ENCODE measurements at regions not wholly inside any gene's neighbourhood (a gene's known extent, or its start where the extent isn't known, plus 50 kb on each side); places are given as distances from the start of the nearest gene placed in this dataset.

DNA sequence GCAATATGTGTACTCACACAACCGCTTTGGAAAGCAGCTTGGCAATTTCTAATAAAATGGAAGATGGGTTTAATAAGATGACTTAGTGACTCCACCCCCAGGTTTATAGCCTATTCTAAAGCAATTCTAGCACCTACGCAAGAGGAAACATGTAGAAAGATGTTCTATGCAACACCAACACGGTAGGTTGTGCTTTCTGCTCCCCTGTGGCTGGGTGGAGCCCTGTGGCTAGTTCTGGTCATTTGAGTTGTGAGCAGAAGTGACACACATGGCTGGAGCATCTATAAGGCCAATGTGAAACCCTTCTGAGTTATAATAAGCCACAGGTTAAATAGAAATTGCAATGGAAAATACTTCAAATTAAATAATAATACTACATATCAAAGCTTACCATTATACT, 310.7 kb downstream of the CD83 start:
- Mint-ChIP-seq H3K4me3 (no peak overlapping the region), H3K4me1 (peaks cover 0 to 4% of the 10 kb centered on the region in 2 donors), H3K27me3 (ENCODE audit: low read depth in 2 of 2) (peaks cover 0 to 3% of the 10 kb centered on the region in 2 donors), H3K36me3 (no peaks in the 10 kb centered on the region), H3K27ac (no peak overlapping the region), H3K9me3 (no peaks in the 10 kb centered on the region)
- 61% methylated on average over 3 of the region's 3 CpGs for WGBS (ENCODE audit: insufficient coverage)
- H3K27ac ChIP-seq (ENCODE audit: low read length): no peak overlapping the region
- no peak overlapping the region for H3K4me3 ChIP-seq (ENCODE audit: low read length)
- ATAC-seq (peak in 1 of 3 donors; percentile 20), DNase-seq (no peak)
- no peaks in the 10 kb centered on the region for H3K9me3 ChIP-seq (ENCODE audit: control insufficient read depth, insufficient read depth, low read length)
- no peaks in the 10 kb centered on the region for H3K27me3 ChIP-seq (ENCODE audit: control insufficient read depth, insufficient read depth, low read length)
- intact Hi-C loops (cut with micrococcal nuclease): no loop called here
- TF ChIP-seq, protein P1, sequence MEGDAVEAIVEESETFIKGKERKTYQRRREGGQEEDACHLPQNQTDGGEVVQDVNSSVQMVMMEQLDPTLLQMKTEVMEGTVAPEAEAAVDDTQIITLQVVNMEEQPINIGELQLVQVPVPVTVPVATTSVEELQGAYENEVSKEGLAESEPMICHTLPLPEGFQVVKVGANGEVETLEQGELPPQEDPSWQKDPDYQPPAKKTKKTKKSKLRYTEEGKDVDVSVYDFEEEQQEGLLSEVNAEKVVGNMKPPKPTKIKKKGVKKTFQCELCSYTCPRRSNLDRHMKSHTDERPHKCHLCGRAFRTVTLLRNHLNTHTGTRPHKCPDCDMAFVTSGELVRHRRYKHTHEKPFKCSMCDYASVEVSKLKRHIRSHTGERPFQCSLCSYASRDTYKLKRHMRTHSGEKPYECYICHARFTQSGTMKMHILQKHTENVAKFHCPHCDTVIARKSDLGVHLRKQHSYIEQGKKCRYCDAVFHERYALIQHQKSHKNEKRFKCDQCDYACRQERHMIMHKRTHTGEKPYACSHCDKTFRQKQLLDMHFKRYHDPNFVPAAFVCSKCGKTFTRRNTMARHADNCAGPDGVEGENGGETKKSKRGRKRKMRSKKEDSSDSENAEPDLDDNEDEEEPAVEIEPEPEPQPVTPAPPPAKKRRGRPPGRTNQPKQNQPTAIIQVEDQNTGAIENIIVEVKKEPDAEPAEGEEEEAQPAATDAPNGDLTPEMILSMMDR (IDR thresholded peaks at IDR 0.05): no peak
- H3K4me1 ChIP-seq (ENCODE audit: control insufficient read depth, insufficient read depth, low read length): peaks cover 8% of the 10 kb centered on the region
- H3K36me3 ChIP-seq (ENCODE audit: control insufficient read depth, insufficient read depth, low read length): no peaks in the 10 kb centered on the region

DNA sequence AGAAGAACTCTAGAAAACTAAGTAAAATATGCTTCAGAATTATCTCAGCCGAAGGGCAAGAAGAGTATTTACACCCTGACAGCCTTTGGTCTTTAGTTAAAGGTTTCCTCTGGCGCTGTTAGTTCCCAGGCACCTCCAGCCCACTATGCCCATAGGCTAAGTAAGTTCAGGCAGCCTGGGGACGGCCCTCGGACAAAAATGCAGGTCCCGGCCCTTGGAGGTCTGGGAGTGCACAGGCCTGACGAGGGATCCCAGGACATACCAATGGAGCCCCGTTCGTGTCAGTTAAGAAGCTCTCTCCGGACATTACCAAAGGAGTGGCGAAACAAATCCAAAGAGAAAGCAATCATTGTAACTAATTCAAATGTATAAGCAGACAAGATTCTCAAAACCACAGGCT, 311.8 kb downstream of the CD83 start:
- peaks cover 0 to 3% of the 10 kb centered on the region in 2 donors for H3K27me3 Mint-ChIP-seq (ENCODE audit: low read depth in 2 of 2)
- intact Hi-C loops (cut with micrococcal nuclease): no loop called here
- no peaks in the 10 kb centered on the region for H3K9me3 Mint-ChIP-seq
- DNase-seq: no peak
- no peak overlapping the region for H3K27ac ChIP-seq (ENCODE audit: low read length)
- H3K9me3 ChIP-seq (ENCODE audit: control insufficient read depth, insufficient read depth, low read length): no peaks in the 10 kb centered on the region
- H3K36me3 Mint-ChIP-seq: no peaks in the 10 kb centered on the region
- H3K4me3 Mint-ChIP-seq: no peak overlapping the region
- ATAC-seq: no peak
- no peaks in the 10 kb centered on the region for H3K36me3 ChIP-seq (ENCODE audit: control insufficient read depth, insufficient read depth, low read length)
- TF ChIP-seq, protein P1 (IDR thresholded peaks at IDR 0.05): no peak
- no peak overlapping the region for H3K27ac Mint-ChIP-seq
- WGBS (ENCODE audit: insufficient coverage): 94% methylated on average over 10 of the region's 10 CpGs
- no peaks in the 10 kb centered on the region for H3K27me3 ChIP-seq (ENCODE audit: control insufficient read depth, insufficient read depth, low read length)
- no peak overlapping the region for H3K4me3 ChIP-seq (ENCODE audit: low read length)
- peaks cover 8% of the 10 kb centered on the region for H3K4me1 ChIP-seq (ENCODE audit: control insufficient read depth, insufficient read depth, low read length)
- peaks cover 0 to 4% of the 10 kb centered on the region in 2 donors for H3K4me1 Mint-ChIP-seq

DNA sequence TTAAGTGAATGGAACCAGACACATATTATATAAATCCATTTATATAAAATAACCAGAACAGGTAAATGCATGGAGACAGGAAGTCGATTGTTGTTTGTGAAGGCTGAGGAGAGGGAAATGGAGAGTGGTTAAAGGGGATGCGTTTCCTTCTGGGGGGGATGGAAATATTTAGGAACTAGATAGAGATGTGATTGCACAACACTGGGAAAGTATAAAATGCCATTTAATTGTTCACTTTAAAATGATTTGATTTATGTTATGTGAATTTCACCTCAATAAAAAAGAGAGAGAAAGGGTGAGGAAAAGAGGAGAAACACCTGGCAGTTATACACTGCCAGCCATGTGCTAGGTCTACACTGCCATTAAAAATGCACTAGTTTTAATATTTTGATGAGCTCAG, 312.6 kb downstream of the CD83 start:
- TF ChIP-seq, protein P1 (IDR thresholded peaks at IDR 0.05): no peak
- DNase-seq: no peak
- Mint-ChIP-seq H3K4me1 (peaks cover 0 to 4% of the 10 kb centered on the region in 2 donors), H3K4me3 (no peak overlapping the region), H3K27ac (no peak overlapping the region), H3K27me3 (ENCODE audit: low read depth in 2 of 2) (peaks cover 0 to 3% of the 10 kb centered on the region in 2 donors), H3K9me3 (no peaks in the 10 kb centered on the region), H3K36me3 (no peaks in the 10 kb centered on the region)
- Histone ChIP-seq H3K27me3 (ENCODE audit: control insufficient read depth, insufficient read depth, low read length) (no peaks in the 10 kb centered on the region), H3K4me1 (ENCODE audit: control insufficient read depth, insufficient read depth, low read length) (peaks cover 8% of the 10 kb centered on the region), H3K27ac (ENCODE audit: low read length) (no peak overlapping the region), H3K9me3 (ENCODE audit: control insufficient read depth, insufficient read depth, low read length) (no peaks in the 10 kb centered on the region), H3K36me3 (ENCODE audit: control insufficient read depth, insufficient read depth, low read length) (no peaks in the 10 kb centered on the region), H3K4me3 (ENCODE audit: low read length) (no peak overlapping the region)
- intact Hi-C loops (cut with micrococcal nuclease): no loop called here
- 83% methylated on average over 2 of the region's 2 CpGs for WGBS (ENCODE audit: insufficient coverage)
- no peak for ATAC-seq
